WTC11 (cell line): ENCODE measurements at regions not wholly inside any gene's neighbourhood (a gene's known extent, or its start where the extent isn't known, plus 50 kb on each side); places are given as distances from the start of the nearest gene placed in this dataset.
"Not testable (repeated sequence)": the region's sequence is repeated elsewhere in the genome, so short reads cannot be mapped to it uniquely, and the experiment has no call there.

Source experiments
- ATAC-seq: fragments of 200-7000 bp; cut with Tn5 transposase; 2 replicates; pipeline ENCODE4 v1.10.0; 2021; ENCODE audit warnings: mild to moderate bottlenecking, moderate library complexity
- CTCF ChIA-PET: fragments of 300-600 bp; sonication (Branson Sonifier 250); formaldehyde crosslinking; loops from one replicate; lab custom pipeline; 2021; ENCODE audit warnings: antibody characterized with exemption; lab: Charles Lee
- POLR2A ChIA-PET: fragments of 350-600 bp; sonication (Branson Sonifier 250); formaldehyde crosslinking; loops from one replicate; lab custom pipeline; 2021; ENCODE audit warnings: antibody characterized with exemption; lab: Charles Lee
- DNase-seq: peaks from one replicate; pipeline ENCODE4 v3.0.0; 2021; ENCODE audit warnings: low spot score
- H3K27ac Mint-ChIP-seq: 2 replicates; pipeline ENCODE4 v1.8.0; 2021; ENCODE audit warnings: mixed read lengths
- H3K27me3 Mint-ChIP-seq: 2 replicates; pipeline ENCODE4 v1.8.0; 2021; ENCODE audit warnings: low read depth, mild to moderate bottlenecking, moderate library complexity, mixed read lengths
- H3K36me3 Mint-ChIP-seq: 2 replicates; pipeline ENCODE4 v1.8.0; 2021; ENCODE audit warnings: mixed read lengths
- H3K4me1 Mint-ChIP-seq: 2 replicates; pipeline ENCODE4 v1.8.0; 2022; ENCODE audit warnings: mixed read lengths
- H3K4me3 Mint-ChIP-seq: 2 replicates; pipeline ENCODE4 v1.8.0; 2021; ENCODE audit warnings: mild to moderate bottlenecking, moderate library complexity, mixed read lengths
- H3K9me3 Mint-ChIP-seq: 2 replicates; pipeline ENCODE4 v1.8.0; 2021; ENCODE audit warnings: mixed read lengths
- ATF1 ChIP-seq: sonication (generic); formaldehyde crosslinking; IDR thresholded peaks from 2 replicates; pipeline ENCODE4 v1.8.1; 2023; ENCODE audit warnings: mild to moderate bottlenecking, moderate library complexity, missing genetic modification reagents
- CBFB ChIP-seq: sonication (generic); formaldehyde crosslinking; IDR thresholded peaks from 2 replicates; pipeline ENCODE4 v1.8.1; 2022; ENCODE audit warnings: mild to moderate bottlenecking, low read depth, missing genetic modification reagents
- CREB1 ChIP-seq: sonication (generic); formaldehyde crosslinking; IDR thresholded peaks from 2 replicates; pipeline ENCODE4 v1.8.0; 2023; ENCODE audit warnings: mild to moderate bottlenecking, missing genetic modification reagents
- E2F4 ChIP-seq: sonication (generic); formaldehyde crosslinking; IDR thresholded peaks from 2 replicates; pipeline ENCODE4 v1.8.1; 2022; ENCODE audit warnings: low read depth, mild to moderate bottlenecking, moderate library complexity, missing genetic modification reagents, borderline replicate concordance
- ELF4 ChIP-seq: sonication (generic); formaldehyde crosslinking; IDR thresholded peaks from 2 replicates; pipeline ENCODE4 v1.8.1; 2022; ENCODE audit warnings: low read depth, mild to moderate bottlenecking, moderate library complexity, missing genetic modification reagents
- ETV6 ChIP-seq: sonication (generic); formaldehyde crosslinking; IDR thresholded peaks from 2 replicates; pipeline ENCODE4 v1.8.1; 2022; ENCODE audit warnings: mild to moderate bottlenecking, missing genetic modification reagents
- GRHL2 ChIP-seq: fragments of 250-450 bp; sonication (Bioruptor Pico); IDR thresholded peaks from 2 replicates; pipeline ENCODE4 v1.8.0; 2022; ENCODE audit warnings: mild to moderate bottlenecking, moderate library complexity; ENCODE audit not compliant: insufficient replicate concordance, severe bottlenecking
- GTF2I ChIP-seq: fragments of 250-450 bp; sonication (Bioruptor Pico); conservative IDR thresholded peaks from 2 replicates; pipeline ENCODE4 v1.4.0; 2021; ENCODE audit warnings: mild to moderate bottlenecking
- IRF2 ChIP-seq: sonication (generic); formaldehyde crosslinking; IDR thresholded peaks from 2 replicates; pipeline ENCODE4 v1.8.0; 2022; ENCODE audit warnings: low read depth, missing genetic modification reagents, borderline replicate concordance
- MYBL2 ChIP-seq: sonication (generic); formaldehyde crosslinking; IDR thresholded peaks from 2 replicates; pipeline ENCODE4 v1.8.1; 2023; ENCODE audit warnings: mild to moderate bottlenecking, moderate library complexity, missing genetic modification reagents
- NFE2L1 ChIP-seq: sonication (generic); formaldehyde crosslinking; IDR thresholded peaks from 2 replicates; pipeline ENCODE4 v1.8.1; 2023; ENCODE audit warnings: missing genetic modification reagents
- NFYB ChIP-seq: sonication (generic); formaldehyde crosslinking; conservative IDR thresholded peaks from 2 replicates; pipeline ENCODE4 v1.8.0; 2022; ENCODE audit warnings: low read depth, missing genetic modification reagents
- ZBTB21 ChIP-seq: sonication (generic); formaldehyde crosslinking; IDR thresholded peaks from 2 replicates; pipeline ENCODE4 v1.8.1; 2023; ENCODE audit warnings: mild to moderate bottlenecking, missing genetic modification reagents, borderline replicate concordance
- ZNF138 ChIP-seq: sonication (generic); formaldehyde crosslinking; conservative IDR thresholded peaks from 2 replicates; pipeline ENCODE4 v1.8.1; 2022; ENCODE audit warnings: mild to moderate bottlenecking, moderate library complexity, missing genetic modification reagents
- TF ChIP-seq, protein P1 (sequence below): sonication (generic); formaldehyde crosslinking; IDR thresholded peaks from 2 replicates; pipeline ENCODE4 v1.8.1; 2022; ENCODE audit warnings: low read depth, missing genetic modification reagents, borderline replicate concordance
- TF ChIP-seq, protein P2 (sequence below): fragments of 250-450 bp; sonication (Bioruptor Pico); IDR thresholded peaks from 2 replicates; pipeline ENCODE4 v1.9.0; 2021; ENCODE audit warnings: mild to moderate bottlenecking

DNA sequence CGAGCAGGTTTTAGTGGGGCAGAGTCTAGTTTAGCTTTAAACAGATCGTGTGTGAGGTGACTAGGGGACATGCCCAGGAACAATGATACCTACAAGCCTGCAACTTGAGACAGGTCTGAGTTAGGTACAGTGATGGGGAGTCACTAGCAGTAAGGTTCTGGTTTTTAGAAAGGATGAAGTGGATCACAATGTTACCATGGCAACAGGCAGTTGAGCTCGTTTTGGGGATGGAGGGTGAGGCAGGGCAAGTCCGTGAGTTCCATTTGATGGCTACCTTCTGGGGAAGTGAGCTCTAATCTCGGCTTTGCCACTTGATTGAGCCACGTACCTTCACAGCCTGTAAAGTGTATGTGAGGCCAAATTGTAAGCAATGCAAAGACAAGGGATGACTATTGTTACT lies 76.0 kb upstream of the GTF3A start (continued):
- TF ChIP-seq, protein P1, sequence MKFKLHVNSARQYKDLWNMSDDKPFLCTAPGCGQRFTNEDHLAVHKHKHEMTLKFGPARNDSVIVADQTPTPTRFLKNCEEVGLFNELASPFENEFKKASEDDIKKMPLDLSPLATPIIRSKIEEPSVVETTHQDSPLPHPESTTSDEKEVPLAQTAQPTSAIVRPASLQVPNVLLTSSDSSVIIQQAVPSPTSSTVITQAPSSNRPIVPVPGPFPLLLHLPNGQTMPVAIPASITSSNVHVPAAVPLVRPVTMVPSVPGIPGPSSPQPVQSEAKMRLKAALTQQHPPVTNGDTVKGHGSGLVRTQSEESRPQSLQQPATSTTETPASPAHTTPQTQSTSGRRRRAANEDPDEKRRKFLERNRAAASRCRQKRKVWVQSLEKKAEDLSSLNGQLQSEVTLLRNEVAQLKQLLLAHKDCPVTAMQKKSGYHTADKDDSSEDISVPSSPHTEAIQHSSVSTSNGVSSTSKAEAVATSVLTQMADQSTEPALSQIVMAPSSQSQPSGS, result no peak
- no peak for TF ChIP-seq GTF2I (CRISPR knock-in tag)

DNA sequence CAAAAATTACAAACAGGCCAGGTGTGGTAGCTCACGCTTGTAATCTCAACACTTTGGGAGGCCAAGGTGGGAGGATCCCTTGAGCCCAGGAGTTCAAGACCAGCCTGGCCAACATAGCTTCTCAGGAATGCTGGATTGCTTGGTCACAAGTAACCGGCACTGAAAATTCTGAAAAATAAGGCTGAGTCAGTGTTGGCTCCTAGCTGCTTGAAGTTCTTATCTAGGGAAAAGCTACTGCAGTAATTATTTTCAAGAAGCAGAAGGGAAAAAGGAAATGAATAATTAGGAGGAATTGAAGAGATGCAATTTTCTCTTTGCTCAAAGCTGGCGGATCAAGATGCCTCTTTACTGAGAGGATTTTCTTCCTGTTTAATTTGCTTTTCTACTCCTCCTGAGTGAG lies 75.0 kb upstream of the GTF3A start:
- Mint-ChIP-seq H3K36me3 (peaks cover 4% of the 10 kb centered on the region), H3K4me3 (no peak overlapping the region), H3K9me3 (peaks cover 10% of the 10 kb centered on the region), H3K27me3 (no peaks in the 10 kb centered on the region; the same call in 1 of the 2 replicates), H3K27ac (no peak overlapping the region), H3K4me1 (peaks cover 4% of the 10 kb centered on the region)
- CTCF ChIA-PET, result interaction anchor here (0.6 to 5.2 kb wide), 5 partner anchors 9 to 547 kb away, joined by 3 to 49 read pairs (median 8); no protein-coding TSS in a partner anchor
- POLR2A ChIA-PET, result interaction anchor here (0.6 kb wide), 1 partner anchor 353 kb away, joined by 3 read pairs; no protein-coding TSS in a partner anchor
- no peak for ATAC-seq
- no peak for DNase-seq
- TF ChIP-seq GRHL2 (CRISPR knock-in tag) (no peak), E2F4 (no peak), ZNF138 (CRISPR knock-in tag) (no peak), CBFB (no peak)

GRCh38 chr13:27350825-27351224 lies 73.6 kb upstream of the GTF3A start:
- H3K27me3 Mint-ChIP-seq, POLR2A ChIA-PET, H3K36me3 Mint-ChIP-seq, DNase-seq, H3K27ac Mint-ChIP-seq, H3K4me3 Mint-ChIP-seq, ATAC-seq: not testable (repeated sequence)
- peak; percentile 50 for TF ChIP-seq NFYB (CRISPR knock-in tag)
- H3K9me3 Mint-ChIP-seq, result peaks cover 10% of the 10 kb centered on the region
- peaks cover 12% of the 10 kb centered on the region for H3K4me1 Mint-ChIP-seq
- CTCF ChIA-PET, result interaction anchor here (1.2 to 5.2 kb wide), 3 partner anchors 8 to 11 kb away, joined by 3 to 49 read pairs (median 9); no protein-coding TSS in a partner anchor

DNA sequence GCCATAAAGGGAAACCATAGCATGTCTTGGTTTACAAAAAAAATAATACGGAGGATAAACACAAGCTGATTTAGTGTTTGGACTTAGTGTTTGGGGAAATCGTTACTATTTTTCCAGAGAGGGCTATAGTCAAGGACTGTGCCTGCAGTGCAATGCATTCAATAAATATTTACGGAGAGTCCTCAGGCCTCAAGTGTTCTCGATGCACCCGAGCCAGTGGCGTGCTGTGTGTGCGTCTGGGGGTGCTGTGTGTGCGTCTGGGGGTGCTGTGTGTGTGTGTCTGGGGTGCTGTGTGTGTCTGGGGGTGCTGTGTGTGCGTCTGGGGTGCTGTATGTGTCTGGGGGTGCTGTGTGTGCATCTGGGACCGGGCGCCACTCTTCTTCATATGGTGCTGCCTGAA lies 71.7 kb upstream of the GTF3A start:
- H3K27ac Mint-ChIP-seq, result no peak overlapping the region
- ATAC-seq, result no peak
- CTCF ChIA-PET, result interaction anchor here (1.2 to 2.7 kb wide), 6 partner anchors 9 to 406 kb away, joined by 3 to 19 read pairs (median 6); partner anchors contain the start of gene RASL11A

DNA sequence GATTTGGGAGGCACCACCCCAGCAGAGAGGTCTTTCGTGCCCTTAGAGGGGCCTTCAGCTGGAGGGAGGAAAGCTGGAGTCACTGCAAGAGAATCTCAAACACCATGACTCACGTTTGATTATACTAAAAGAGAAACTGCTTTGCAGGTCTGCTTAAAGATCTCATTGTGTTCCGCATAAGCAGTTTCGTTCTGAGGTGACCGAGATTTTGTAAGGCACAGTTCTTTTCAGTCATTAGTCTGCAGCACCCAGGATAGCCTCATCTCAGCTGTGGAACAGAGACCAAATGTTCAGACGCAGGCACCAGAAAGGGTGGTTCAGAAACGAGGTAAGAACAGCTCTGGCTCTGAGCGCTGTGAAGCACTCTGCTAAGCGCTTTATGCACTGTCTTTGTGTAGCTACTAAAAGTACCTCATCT lies 71.2 kb upstream of the GTF3A start:
- Mint-ChIP-seq H3K36me3 (peaks cover 4% of the 10 kb centered on the region), H3K4me1 (peaks cover 25% of the 10 kb centered on the region), H3K27ac (0 out of 2 replicates have a peak overlapping the region, but pooled peaks have one; percentile 12), H3K9me3 (peaks cover 10% of the 10 kb centered on the region), H3K27me3 (no peaks in the 10 kb centered on the region; the same call in 1 of the 2 replicates), H3K4me3 (no peak overlapping the region)
- POLR2A ChIA-PET, result no interaction called here
- DNase-seq (no peak), ATAC-seq (no peak)
- CTCF ChIA-PET, result interaction anchor here (1.2 to 2.7 kb wide), 7 partner anchors 9 to 406 kb away, joined by 3 to 19 read pairs (median 6); partner anchors contain the start of gene RASL11A
- no peak for TF ChIP-seq GTF2I (CRISPR knock-in tag)
- TF ChIP-seq ATF1 (CRISPR knock-in tag), result no peak
- TF ChIP-seq MYBL2 (CRISPR knock-in tag), result no peak
- TF ChIP-seq IRF2 (CRISPR knock-in tag), result no peak
- TF ChIP-seq, protein P2, sequence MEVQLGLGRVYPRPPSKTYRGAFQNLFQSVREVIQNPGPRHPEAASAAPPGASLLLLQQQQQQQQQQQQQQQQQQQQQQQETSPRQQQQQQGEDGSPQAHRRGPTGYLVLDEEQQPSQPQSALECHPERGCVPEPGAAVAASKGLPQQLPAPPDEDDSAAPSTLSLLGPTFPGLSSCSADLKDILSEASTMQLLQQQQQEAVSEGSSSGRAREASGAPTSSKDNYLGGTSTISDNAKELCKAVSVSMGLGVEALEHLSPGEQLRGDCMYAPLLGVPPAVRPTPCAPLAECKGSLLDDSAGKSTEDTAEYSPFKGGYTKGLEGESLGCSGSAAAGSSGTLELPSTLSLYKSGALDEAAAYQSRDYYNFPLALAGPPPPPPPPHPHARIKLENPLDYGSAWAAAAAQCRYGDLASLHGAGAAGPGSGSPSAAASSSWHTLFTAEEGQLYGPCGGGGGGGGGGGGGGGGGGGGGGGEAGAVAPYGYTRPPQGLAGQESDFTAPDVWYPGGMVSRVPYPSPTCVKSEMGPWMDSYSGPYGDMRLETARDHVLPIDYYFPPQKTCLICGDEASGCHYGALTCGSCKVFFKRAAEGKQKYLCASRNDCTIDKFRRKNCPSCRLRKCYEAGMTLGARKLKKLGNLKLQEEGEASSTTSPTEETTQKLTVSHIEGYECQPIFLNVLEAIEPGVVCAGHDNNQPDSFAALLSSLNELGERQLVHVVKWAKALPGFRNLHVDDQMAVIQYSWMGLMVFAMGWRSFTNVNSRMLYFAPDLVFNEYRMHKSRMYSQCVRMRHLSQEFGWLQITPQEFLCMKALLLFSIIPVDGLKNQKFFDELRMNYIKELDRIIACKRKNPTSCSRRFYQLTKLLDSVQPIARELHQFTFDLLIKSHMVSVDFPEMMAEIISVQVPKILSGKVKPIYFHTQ (CRISPR knock-in tag), result no peak
- TF ChIP-seq CREB1 (CRISPR knock-in tag), result no peak
- TF ChIP-seq ELF4 (CRISPR knock-in tag), result no peak
- no peak for TF ChIP-seq NFE2L1 (CRISPR knock-in tag)

More for the DNA sequence above, 71.7 kb upstream of the GTF3A start:
- no peak overlapping the region for H3K4me3 Mint-ChIP-seq
- peaks cover 24% of the 10 kb centered on the region for H3K4me1 Mint-ChIP-seq
- no peak for DNase-seq
- peaks cover 4% of the 10 kb centered on the region for H3K36me3 Mint-ChIP-seq
- H3K27me3 Mint-ChIP-seq, result no peaks in the 10 kb centered on the region; the same call in 1 of the 2 replicates
- POLR2A ChIA-PET, result no interaction called here
- peaks cover 10% of the 10 kb centered on the region for H3K9me3 Mint-ChIP-seq
- TF ChIP-seq E2F4 (no peak), ETV6 (CRISPR knock-in tag) (no peak), ELF4 (CRISPR knock-in tag) (no peak), ZBTB21 (CRISPR knock-in tag) (no peak)
